PC-3 (cell line): ENCODE measurements at regions not wholly inside any gene's neighbourhood (a gene's known extent, or its start where the extent isn't known, plus 50 kb on each side); places are given as distances from the start of the nearest gene placed in this dataset.

Source experiments
- ATAC-seq: fragments of 200-7000 bp; cut with Tn5 transposase; 2 replicates; pipeline ENCODE4 v1.9.1; 2020; ENCODE audit warnings: mild to moderate bottlenecking, moderate library complexity
- BruUV-seq: library from RNA; stranded (reverse); fragments of 400-500 nt; replicated peaks from 2 replicates; lab custom pipeline; 2021; lab: Mats Ljungman, UMichigan
- CTCF ChIA-PET: fragments of 300-600 bp; sonication (Branson Sonifier 250); formaldehyde crosslinking; loops from one replicate; lab custom pipeline; 2022; ENCODE audit warnings: antibody characterized with exemption; lab: Charles Lee
- POLR2A ChIA-PET: fragments of 300-600 bp; sonication (Branson Sonifier 250); formaldehyde crosslinking; loops from one replicate; lab custom pipeline; 2022; ENCODE audit warnings: antibody characterized with exemption; ENCODE audit not compliant: unreplicated experiment; lab: Charles Lee
- DNase-seq: peaks from one replicate; pipeline ENCODE4 v3.0.0-alpha.2; 2015
- H2AFZ ChIP-seq: fragments of 300-600 bp; sonication (generic); 2 replicates; pipeline ENCODE4 v1.6.0; 2016; ENCODE audit warnings: antibody characterized with exemption, low read length
- H3F3A ChIP-seq: fragments of 300-600 bp; sonication (generic); one replicate; pipeline ENCODE4 v1.6.0; 2017; ENCODE audit warnings: antibody characterized with exemption, low read length, control low read depth, mild to moderate bottlenecking; ENCODE audit not compliant: unreplicated experiment
- H3K27ac ChIP-seq: fragments of 300-600 bp; sonication (generic); 2 replicates; pipeline ENCODE4 v1.5.1; 2016; ENCODE audit warnings: mild to moderate bottlenecking, low read length
- H3K27me3 ChIP-seq: fragments of 300-600 bp; sonication (generic); 2 replicates; pipeline ENCODE4 v1.6.1; 2016; ENCODE audit warnings: low read length, mixed read lengths
- H3K36me3 ChIP-seq: fragments of 300-600 bp; sonication (generic); 2 replicates; pipeline ENCODE4 v1.6.1; 2016; ENCODE audit warnings: low read depth, mixed run types, low read length, mixed read lengths
- H3K4me1 ChIP-seq: fragments of 300-600 bp; sonication (generic); 2 replicates; pipeline ENCODE4 v1.5.1; 2016; ENCODE audit warnings: low read length; ENCODE audit not compliant: insufficient read depth
- H3K4me2 ChIP-seq: fragments of 300-600 bp; sonication (generic); 2 replicates; pipeline ENCODE4 v1.6.0; 2016; ENCODE audit warnings: low read length
- H3K4me3 ChIP-seq: fragments of 300-600 bp; sonication (generic); 2 replicates; pipeline ENCODE4 v1.5.1; 2016; ENCODE audit warnings: mild to moderate bottlenecking, low read length, mixed read lengths
- H3K79me2 ChIP-seq: fragments of 300-600 bp; sonication (generic); 2 replicates; pipeline ENCODE4 v1.6.1; 2017; ENCODE audit warnings: low read length, mixed read lengths
- H3K9ac ChIP-seq: fragments of 300-600 bp; sonication (generic); 2 replicates; pipeline ENCODE4 v1.6.0; 2016; ENCODE audit warnings: mild to moderate bottlenecking, low read length
- H3K9me2 ChIP-seq: fragments of 300-600 bp; sonication (generic); replicated peaks from 2 replicates; pipeline ENCODE4 v1.6.1; 2016; ENCODE audit warnings: mixed run types, low read length, mixed read lengths
- H3K9me3 ChIP-seq: fragments of 300-600 bp; sonication (generic); 2 replicates; pipeline ENCODE4 v1.6.1; 2016; ENCODE audit warnings: low read length, mixed read lengths
- H4K20me1 ChIP-seq: fragments of 300-600 bp; sonication (generic); 2 replicates; pipeline ENCODE4 v1.6.1; 2016; ENCODE audit warnings: low read length, mixed read lengths
- CTCF ChIP-seq: fragments of 300-600 bp; sonication (generic); conservative IDR thresholded peaks from 2 replicates; pipeline ENCODE4 v1.5.1; 2017; ENCODE audit warnings: antibody characterized with exemption, low read depth, mild to moderate bottlenecking, low read length
- EZH2 ChIP-seq: fragments of 300-600 bp; sonication (generic); IDR thresholded peaks from one replicate; pipeline ENCODE4 v1.6.1; 2017; ENCODE audit warnings: antibody characterized with exemption, mild to moderate bottlenecking, low read length; ENCODE audit not compliant: unreplicated experiment
- EZH2phosphoT487 ChIP-seq: fragments of 300-600 bp; sonication (generic); IDR thresholded peaks from 2 replicates; pipeline ENCODE4 v1.6.1; 2018; ENCODE audit warnings: mild to moderate bottlenecking, antibody characterized with exemption, low read length, borderline replicate concordance
- intact Hi-C: fragments of 100-400 bp; cut with micrococcal nuclease; formaldehyde crosslinking; loops from 2 replicates; pipeline ENCODE4 v1.9.0; 2023

DNA sequence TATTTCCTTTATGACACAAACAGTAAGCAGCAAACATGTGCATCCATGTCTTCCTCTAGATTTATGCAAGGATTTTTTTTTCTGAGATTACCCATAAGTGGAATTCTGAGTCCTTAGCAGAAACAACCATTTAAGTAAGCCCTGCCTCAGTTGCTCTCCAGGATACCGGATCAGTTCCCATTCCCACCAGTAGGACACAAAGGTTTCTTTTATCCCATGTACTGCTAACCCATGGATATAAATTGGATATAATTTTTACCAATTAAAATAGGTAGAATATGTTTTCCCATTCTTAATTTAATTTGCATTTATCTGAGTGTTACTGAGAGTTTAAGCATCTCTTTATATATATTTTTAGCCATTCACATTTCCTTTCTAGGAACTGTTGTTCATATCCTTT lies 280.9 kb downstream of the FGFR2 start:
- Histone ChIP-seq H2AFZ (no peak overlapping the region), H3K36me3 (no peaks in the 10 kb centered on the region), H3K9ac (no peak overlapping the region), H3F3A (no peaks in the 10 kb centered on the region), H3K79me2 (no peaks in the 10 kb centered on the region), H4K20me1 (no peaks in the 10 kb centered on the region), H3K4me2 (no peak overlapping the region), H3K4me3 (no peak overlapping the region), H3K27ac (no peak overlapping the region), H3K9me2 (no peaks in the 10 kb centered on the region), H3K4me1 (no peaks in the 10 kb centered on the region), H3K27me3 (peaks cover 5% of the 10 kb centered on the region; the same call in 1 of the 2 replicates), H3K9me3 (no peaks in the 10 kb centered on the region)
- intact Hi-C loops, result no loop called here
- TF ChIP-seq CTCF (no peak), EZH2phosphoT487 (no peak), EZH2 (no peak)
- ChIA-PET CTCF (no interaction called here), POLR2A (no interaction called here)
- no peak for ATAC-seq
- DNase-seq, result no peak
- BruUV-seq, result no TSS peak

DNA sequence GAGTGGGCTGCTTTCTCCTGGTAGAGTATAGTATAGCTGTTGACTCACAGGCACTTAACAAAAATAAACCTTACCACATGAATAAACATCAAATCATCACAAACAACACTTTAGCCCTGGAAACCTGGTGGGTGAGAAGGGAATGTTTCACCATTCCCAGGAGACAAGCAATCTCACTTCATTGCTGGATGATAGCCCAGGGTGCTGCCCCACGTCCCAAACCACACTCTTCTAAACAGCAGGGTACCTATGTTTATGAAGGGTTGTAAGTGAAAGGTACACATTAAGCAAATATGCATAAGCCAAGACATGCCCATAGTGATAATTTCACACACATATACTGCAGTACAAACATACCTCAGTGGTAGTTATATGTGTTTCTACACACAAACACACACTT lies 276.2 kb downstream of the FGFR2 start:
- BruUV-seq, result no TSS peak
- intact Hi-C loops, result no loop called here
- Histone ChIP-seq H3K4me1 (peaks cover 5% of the 10 kb centered on the region; the same call in 1 of the 2 replicates), H3K9me3 (no peaks in the 10 kb centered on the region), H3K79me2 (no peaks in the 10 kb centered on the region), H2AFZ (no peak overlapping the region), H3K36me3 (no peaks in the 10 kb centered on the region), H3K27ac (no peak overlapping the region), H3K27me3 (no peaks in the 10 kb centered on the region), H3K4me2 (no peak overlapping the region), H4K20me1 (no peaks in the 10 kb centered on the region), H3F3A (no peaks in the 10 kb centered on the region), H3K9ac (no peak overlapping the region), H3K4me3 (no peak overlapping the region), H3K9me2 (no peaks in the 10 kb centered on the region)
- ATAC-seq, result no peak
- ChIA-PET CTCF (no interaction called here), POLR2A (no interaction called here)
- no peak for DNase-seq
- no peak for TF ChIP-seq CTCF
- no peak for TF ChIP-seq EZH2
- no peak for TF ChIP-seq EZH2phosphoT487

GRCh38 chr10:121322776-121323175 lies 275.5 kb downstream of the FGFR2 start:
- Histone ChIP-seq H2AFZ (no peak overlapping the region), H3K9me3 (no peaks in the 10 kb centered on the region), H3K79me2 (no peaks in the 10 kb centered on the region), H3K4me3 (no peak overlapping the region), H3K9me2 (no peaks in the 10 kb centered on the region), H3K36me3 (no peaks in the 10 kb centered on the region), H3K4me2 (no peak overlapping the region), H3F3A (no peaks in the 10 kb centered on the region), H3K27me3 (no peaks in the 10 kb centered on the region), H3K27ac (no peak overlapping the region), H3K4me1 (peaks cover 5% of the 10 kb centered on the region; the same call in 1 of the 2 replicates), H3K9ac (no peak overlapping the region), H4K20me1 (no peaks in the 10 kb centered on the region)
- ChIA-PET POLR2A (no interaction called here), CTCF (no interaction called here)
- no TSS peak for BruUV-seq
- TF ChIP-seq EZH2phosphoT487 (no peak), CTCF (no peak), EZH2 (no peak)
- no peak for ATAC-seq
- DNase-seq, result no peak
- intact Hi-C loops, result no loop called here
